Astrocyte of the spinal cord (primary cell): ENCODE measurements at regions not wholly inside any gene's neighbourhood (a gene's known extent, or its start where the extent isn't known, plus 50 kb on each side); places are given as distances from the start of the nearest gene placed in this dataset.
"Not testable (repeated sequence)": the region's sequence is repeated elsewhere in the genome, so short reads cannot be mapped to it uniquely, and the experiment has no call there.

Experiments used
- DNase-seq: peaks from one replicate; pipeline ENCODE4 v3.0.0; 2011; ENCODE audit warnings: low read depth, low spot score
- H3K4me3 ChIP-seq: 2 replicates; pipeline ENCODE4 v1.5.1; 2011; ENCODE audit warnings: low read depth, mild to moderate bottlenecking, low read length, moderate library complexity
- in situ Hi-C: cut with HindIII; loops from 2 replicates; pipeline ENCODE4 v1.10.0; 2017; ENCODE audit warnings: low sequenced_read_pairs
- TF ChIP-seq, protein P1 (sequence below): IDR thresholded peaks from 2 replicates; pipeline ENCODE4 v1.5.1; 2012; ENCODE audit warnings: low read depth, mild to moderate bottlenecking, low read length, inconsistent platforms

DNA sequence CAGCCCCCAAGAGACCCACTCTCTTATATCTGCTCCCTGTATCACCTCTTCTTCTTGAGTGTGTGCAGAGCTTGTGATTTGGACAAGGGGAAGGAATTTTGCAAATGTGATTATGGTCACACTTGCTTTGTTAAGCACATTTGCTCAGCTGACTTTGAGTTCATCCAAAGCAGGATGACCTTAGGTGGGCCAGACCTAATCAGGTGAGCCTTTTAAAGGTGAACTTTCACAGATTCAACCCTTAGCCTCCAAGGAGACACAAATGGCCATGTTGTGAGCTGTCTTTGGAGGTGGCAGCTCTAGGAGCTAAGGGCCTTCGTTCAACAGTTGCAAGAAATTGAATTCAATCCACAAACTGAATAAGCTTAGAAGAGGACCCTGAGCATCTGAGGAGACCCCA is 147.8 kb downstream of the DEFB131A start:
- no peak for DNase-seq
- TF ChIP-seq, protein P1, sequence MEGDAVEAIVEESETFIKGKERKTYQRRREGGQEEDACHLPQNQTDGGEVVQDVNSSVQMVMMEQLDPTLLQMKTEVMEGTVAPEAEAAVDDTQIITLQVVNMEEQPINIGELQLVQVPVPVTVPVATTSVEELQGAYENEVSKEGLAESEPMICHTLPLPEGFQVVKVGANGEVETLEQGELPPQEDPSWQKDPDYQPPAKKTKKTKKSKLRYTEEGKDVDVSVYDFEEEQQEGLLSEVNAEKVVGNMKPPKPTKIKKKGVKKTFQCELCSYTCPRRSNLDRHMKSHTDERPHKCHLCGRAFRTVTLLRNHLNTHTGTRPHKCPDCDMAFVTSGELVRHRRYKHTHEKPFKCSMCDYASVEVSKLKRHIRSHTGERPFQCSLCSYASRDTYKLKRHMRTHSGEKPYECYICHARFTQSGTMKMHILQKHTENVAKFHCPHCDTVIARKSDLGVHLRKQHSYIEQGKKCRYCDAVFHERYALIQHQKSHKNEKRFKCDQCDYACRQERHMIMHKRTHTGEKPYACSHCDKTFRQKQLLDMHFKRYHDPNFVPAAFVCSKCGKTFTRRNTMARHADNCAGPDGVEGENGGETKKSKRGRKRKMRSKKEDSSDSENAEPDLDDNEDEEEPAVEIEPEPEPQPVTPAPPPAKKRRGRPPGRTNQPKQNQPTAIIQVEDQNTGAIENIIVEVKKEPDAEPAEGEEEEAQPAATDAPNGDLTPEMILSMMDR = no peak
- H3K4me3 ChIP-seq = no peak overlapping the region
- in situ Hi-C loops = no loop called here

DNA sequence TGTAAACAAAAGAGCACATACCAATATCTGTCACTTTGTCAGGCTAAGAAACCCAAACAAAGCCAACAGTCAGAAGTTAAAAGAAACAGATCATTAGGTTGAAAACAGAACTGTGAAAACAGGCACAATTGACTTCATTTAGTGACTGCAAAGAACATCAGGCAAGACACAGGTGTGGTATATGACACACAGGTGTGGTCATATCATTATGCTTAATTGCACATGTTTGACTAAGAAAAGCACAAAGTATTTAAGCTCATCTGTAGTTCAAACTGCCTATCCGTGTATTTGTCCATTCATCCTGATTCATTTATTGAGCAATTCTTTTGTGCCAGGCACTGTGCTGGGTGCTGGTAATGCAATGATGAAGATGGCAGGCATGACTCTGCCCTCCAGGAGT is 150.7 kb downstream of the DEFB131A start:
- in situ Hi-C loops = no loop called here
- H3K4me3 ChIP-seq = no peak overlapping the region
- TF ChIP-seq, protein P1 = no peak
- no peak for DNase-seq

DNA sequence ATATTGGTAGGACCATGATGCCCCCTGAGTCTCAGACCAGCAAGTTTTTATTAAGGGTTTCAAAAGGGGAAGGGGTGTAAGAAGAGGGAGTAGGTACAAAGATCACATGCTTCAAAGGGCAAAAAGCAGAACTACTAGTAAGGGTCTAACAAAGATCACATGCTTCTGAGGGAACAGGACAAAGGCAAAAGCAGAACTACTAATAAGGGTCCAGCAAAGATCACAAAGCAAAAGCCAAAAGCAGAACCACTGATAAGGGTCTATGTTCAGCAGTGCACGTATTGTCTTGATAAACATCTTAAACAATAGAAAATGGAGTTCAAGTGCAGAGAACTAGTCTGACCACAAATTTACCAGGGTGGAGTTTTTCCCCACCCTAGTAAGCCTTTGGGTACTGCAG is 151.3 kb downstream of the DEFB131A start:
- DNase-seq, in situ Hi-C loops, H3K4me3 ChIP-seq: not testable (repeated sequence)

DNA sequence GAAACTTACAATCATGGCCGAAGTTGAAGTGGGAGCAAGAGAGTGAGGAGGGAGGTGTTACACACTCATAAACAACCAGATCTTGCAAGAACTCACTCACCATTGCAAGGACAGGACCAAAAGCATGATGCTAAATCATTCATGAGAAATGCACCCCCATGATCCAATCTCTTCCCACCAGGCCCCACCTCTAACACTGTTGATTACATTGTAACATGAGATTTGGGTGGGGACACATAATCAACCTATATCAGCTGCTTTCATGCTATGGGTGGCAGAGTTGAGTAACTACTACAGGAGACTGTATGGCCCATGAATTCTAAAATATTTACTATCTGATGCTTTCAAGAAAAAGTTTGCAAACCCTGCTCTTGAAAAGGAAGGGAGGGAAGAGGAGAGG is 155.1 kb downstream of the DEFB131A start:
- DNase-seq = no peak

DNA sequence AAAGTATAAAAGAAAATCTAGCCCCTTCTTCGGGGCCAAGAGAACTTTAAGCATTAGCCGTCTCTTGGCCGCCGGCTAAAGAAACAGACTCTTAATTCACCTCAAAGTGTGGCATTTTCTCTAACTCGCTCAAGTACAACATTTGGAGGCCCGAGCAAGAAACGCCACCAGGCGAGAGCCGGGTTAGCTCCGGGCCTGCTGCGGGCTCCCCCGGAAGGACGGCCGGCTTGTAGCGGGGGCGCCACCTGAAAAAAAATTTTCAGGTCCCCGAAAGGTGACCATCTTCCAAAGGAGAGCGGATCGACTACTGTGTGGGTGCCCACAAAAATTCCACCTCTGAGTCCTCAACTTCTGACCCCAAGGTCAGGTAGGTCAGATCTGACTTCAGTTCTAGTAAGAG is 156.0 kb downstream of the DEFB131A start:
- DNase-seq = no peak
- TF ChIP-seq, protein P1 = no peak
- H3K4me3 ChIP-seq = no peak overlapping the region
- in situ Hi-C loops = no loop called here

More for the DNA sequence above, 155.1 kb downstream of the DEFB131A start:
- no peak overlapping the region for H3K4me3 ChIP-seq
- in situ Hi-C loops = no loop called here
- TF ChIP-seq, protein P1 = no peak

DNA sequence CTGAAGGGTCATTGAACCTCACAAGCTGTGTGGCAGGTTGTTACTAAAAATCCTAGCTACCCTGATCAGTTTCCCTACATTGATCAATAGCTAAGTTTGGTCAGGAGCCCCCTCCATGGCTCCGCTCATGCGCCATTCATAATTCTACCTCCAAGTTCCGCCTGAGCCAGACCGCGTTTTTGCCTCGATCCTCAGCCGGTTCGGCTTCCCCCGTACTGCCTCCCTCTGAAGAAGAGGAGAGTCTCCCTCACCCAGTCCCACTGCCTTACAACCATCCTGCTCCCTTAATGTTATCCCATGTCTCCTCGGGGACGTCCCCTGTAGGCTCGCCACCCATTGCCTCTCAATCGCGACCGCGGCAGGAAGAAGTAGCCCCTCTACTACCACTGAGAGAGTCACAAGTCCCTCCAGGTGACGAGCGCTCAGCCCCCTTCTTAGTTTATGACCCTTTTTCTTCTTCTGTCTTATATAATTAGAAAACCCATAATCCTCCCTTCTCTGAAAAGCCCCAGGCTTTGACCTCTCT is 158.2 kb downstream of the DEFB131A start:
- TF ChIP-seq, protein P1 = no peak
- no peak for DNase-seq
- no peak overlapping the region for H3K4me3 ChIP-seq
- in situ Hi-C loops = no loop called here

DNA sequence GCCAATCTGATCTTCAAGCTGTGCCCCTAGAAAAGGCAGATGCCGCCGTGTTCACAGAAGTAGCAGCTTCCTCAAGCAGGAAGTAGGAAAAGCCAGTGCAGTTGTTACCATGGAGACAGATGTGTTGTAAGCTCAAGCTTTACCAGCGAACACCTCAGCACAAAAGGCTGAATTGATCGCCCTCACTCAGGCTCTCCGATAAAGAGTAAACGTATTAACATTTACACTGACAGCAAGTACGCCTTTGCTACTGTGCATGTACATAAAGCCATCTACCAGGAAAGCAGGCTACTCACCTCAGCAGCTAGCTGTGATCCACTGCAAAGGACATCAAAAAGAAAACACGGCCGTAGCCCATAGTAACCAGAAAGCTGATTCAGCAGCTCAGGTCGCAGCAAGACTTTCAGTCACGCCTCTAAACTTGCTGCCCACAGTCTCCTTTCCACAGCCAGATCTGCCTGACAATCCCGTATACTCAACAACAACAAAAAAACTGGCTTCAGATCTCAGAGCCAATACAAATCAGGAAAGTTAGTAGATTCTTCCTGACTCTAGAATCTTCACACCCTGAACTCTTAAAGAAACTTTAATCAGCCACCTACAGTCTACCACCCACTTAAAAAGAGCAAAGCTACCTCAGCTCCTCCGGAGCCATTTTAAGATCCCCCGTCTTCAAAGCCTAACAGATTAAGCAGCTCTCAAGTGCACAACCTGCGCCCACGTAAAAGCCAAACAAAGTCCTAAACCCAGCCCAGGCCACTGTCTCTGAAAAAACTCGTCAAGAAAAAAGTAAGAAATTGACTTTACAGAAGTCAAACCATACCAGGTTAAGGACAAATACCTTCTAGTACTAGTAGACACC is 160.0 kb downstream of the DEFB131A start:
- DNase-seq, in situ Hi-C loops, H3K4me3 ChIP-seq: not testable (repeated sequence)

DNA sequence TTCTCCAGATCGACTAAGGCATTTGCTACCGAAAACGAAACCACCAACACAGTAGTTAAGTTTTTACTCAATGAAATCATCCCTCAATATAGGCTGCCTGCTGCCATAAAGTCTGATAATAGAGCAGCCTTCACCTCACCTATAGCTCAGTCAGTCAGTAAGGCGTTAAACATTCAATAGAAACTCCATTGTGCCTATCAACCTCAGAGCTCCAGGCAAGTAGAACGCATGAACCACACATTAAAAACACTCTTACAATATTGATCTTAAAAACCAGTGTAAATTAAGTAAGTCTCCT is 160.6 kb downstream of the DEFB131A start:
- H3K4me3 ChIP-seq, DNase-seq, in situ Hi-C loops: not testable (repeated sequence)
